Lung (tissue), 11 donors: ENCODE measurements at regions not wholly inside any gene's neighbourhood (a gene's known extent, or its start where the extent isn't known, plus 50 kb on each side); places are given as distances from the start of the nearest gene placed in this dataset.

ENCODE experiments used
- ATAC-seq: fragments of 200-7000 bp; cut with Tn5 transposase; one replicate; pipeline ENCODE4 v1.9.1; 2020; ENCODE audit warnings: moderate number of reproducible peaks; ENCODE audit not compliant: insufficient read depth, low FRiP score
- DNase-seq, 3 donors: peaks; one replicate each; pipeline ENCODE4 v3.0.0-alpha.2; 2013 to 2017
- H3K27ac ChIP-seq, 2 donors: one replicate each; pipeline ENCODE4 v1.5.1; 2013; ENCODE audit warnings: mild to moderate bottlenecking in 2 of 2, moderate library complexity in 2 of 2, control low read depth in 1 of 2, inconsistent platforms in 1 of 2, low read depth in 1 of 2, low read length in 1 of 2
- H3K27me3 ChIP-seq, 3 donors: one replicate each; pipeline ENCODE4 v1.5.1; 2013; ENCODE audit warnings: low read length in 2 of 3; ENCODE audit not compliant: control insufficient read depth in 3 of 3, insufficient read depth in 3 of 3
- H3K36me3 ChIP-seq, 4 donors: one replicate each; pipeline ENCODE4 v1.5.1; 2013; ENCODE audit warnings: low read length in 4 of 4, mild to moderate bottlenecking in 1 of 4, moderate library complexity in 1 of 4; ENCODE audit not compliant: control insufficient read depth in 4 of 4, insufficient read depth in 4 of 4
- H3K4me1 ChIP-seq, 5 donors: one replicate each; pipeline ENCODE4 v1.5.1; 2013; ENCODE audit warnings: low read length in 5 of 5, mild to moderate bottlenecking in 2 of 5, moderate library complexity in 1 of 5; ENCODE audit not compliant: control insufficient read depth in 5 of 5, insufficient read depth in 5 of 5
- H3K4me3 ChIP-seq: one replicate; pipeline ENCODE4 v1.5.1; 2013; ENCODE audit warnings: mild to moderate bottlenecking, control low read depth, moderate library complexity
- H3K9ac ChIP-seq, 2 donors: one replicate each; pipeline ENCODE4 v1.5.1; 2013; ENCODE audit warnings: low read length in 2 of 2, control low read depth in 1 of 2; ENCODE audit not compliant: insufficient read depth in 1 of 2
- H3K9me3 ChIP-seq, 4 donors: one replicate each; pipeline ENCODE4 v1.5.1; 2013; ENCODE audit warnings: low read length in 3 of 4, mild to moderate bottlenecking in 1 of 4, moderate library complexity in 1 of 4; ENCODE audit not compliant: control insufficient read depth in 4 of 4, insufficient read depth in 3 of 4
- CTCF ChIP-seq: IDR thresholded peaks from 2 replicates; pipeline ENCODE4 v1.5.1; 2012; ENCODE audit warnings: mild to moderate bottlenecking; ENCODE audit errors: control extremely low read depth, extremely low read depth
- WGBS, 2 donors: extraction: QIAGEN DNeasy Blood & Tissue Kit; methylation state at CpG; one replicate each; pipeline ENCODE4 v1.1.7; 2013; 5-methylcytosine and 5-hydroxymethylcytosine counted together
- donor health status: control.
- donor health status: control.
- donor health status: Bipolar disorder and iron deficiency.
- donor health status: healthy.
- donor health status: DM: yes; HTN: yes; CAD: no.

GRCh38 chr13:68257111-68257842 lies 1027.1 kb upstream of the PCDH9 start:
- DNase-seq (no peak), ATAC-seq (no peak)
- no peaks in the 10 kb centered on the region for H3K36me3 ChIP-seq
- no peak overlapping the region for H3K4me3 ChIP-seq
- no peaks in the 10 kb centered on the region for H3K4me1 ChIP-seq
- H3K9ac ChIP-seq, result no peak overlapping the region
- H3K27ac ChIP-seq, result no peak overlapping the region
- no peaks in the 10 kb centered on the region for H3K9me3 ChIP-seq
- 89 to 91% methylated on average over 15 of the region's 15 CpGs for WGBS, 2 donors
- no peaks in the 10 kb centered on the region for H3K27me3 ChIP-seq
- TF ChIP-seq CTCF, result no peak

GRCh38 chr13:68254151-68254550 lies 1024.0 kb upstream of the PCDH9 start:
- Histone ChIP-seq H3K27ac (no peak overlapping the region), H3K27me3 (no peaks in the 10 kb centered on the region)

GRCh38 chr13:68234274-68234673 lies 1004.1 kb upstream of the PCDH9 start:
- ATAC-seq (no peak), DNase-seq (peak in 2 of 3 donors; percentile 44 to 56)
- H3K36me3 ChIP-seq, result no peaks in the 10 kb centered on the region
- H3K9me3 ChIP-seq, result no peaks in the 10 kb centered on the region
- no peak overlapping the region for H3K9ac ChIP-seq
- no peak overlapping the region for H3K27ac ChIP-seq
- H3K27me3 ChIP-seq, result no peaks in the 10 kb centered on the region
- TF ChIP-seq CTCF, result no peak
- no peaks in the 10 kb centered on the region for H3K4me1 ChIP-seq
- H3K4me3 ChIP-seq, result no peak overlapping the region

More at GRCh38 chr13:68254151-68254550, 1024.0 kb upstream of the PCDH9 start:
- Histone ChIP-seq H3K4me1 (no peaks in the 10 kb centered on the region), H3K9ac (no peak overlapping the region), H3K9me3 (no peaks in the 10 kb centered on the region), H3K4me3 (no peak overlapping the region), H3K36me3 (no peaks in the 10 kb centered on the region)
- no peak for ATAC-seq
- WGBS, 2 donors, result 59 to 65% methylated on average over 4 of the region's 4 CpGs
- no peak for TF ChIP-seq CTCF
- DNase-seq, result peak in 2 of 3 donors; percentile 9
